Peyer's patch (tissue), 4 donors: ENCODE measurements at regions not wholly inside any gene's neighbourhood (a gene's known extent, or its start where the extent isn't known, plus 50 kb on each side); places are given as distances from the start of the nearest gene placed in this dataset.

ENCODE experiments used
- CTCF ChIP-seq, 6 experiments: fragments of 450-650 bp in 4 of 6; fragments of 200-600 bp in 2 of 6; sonication (generic) in 1 of 6; IDR thresholded peaks; one replicate each; pipeline ENCODE4 v1.5.1; 2017 to 2019; ENCODE audit warnings: antibody characterized with exemption in 6 of 6, mild to moderate bottlenecking in 3 of 6, moderate library complexity in 1 of 6
- POLR2A ChIP-seq, 2 donors: fragments of 450-650 bp; IDR thresholded peaks; one replicate each; pipeline ENCODE4 v1.5.1; 2017; ENCODE audit warnings: antibody characterized with exemption in 2 of 2, mild to moderate bottlenecking in 2 of 2, moderate library complexity in 2 of 2

- TF ChIP-seq CTCF (IDR thresholded peaks at IDR 0.05) (no peak), POLR2A (IDR thresholded peaks at IDR 0.05) (no peak)
Measured at GRCh38 chr20:40087496-40087895, 601.5 kb downstream of the MAFB start.
